ENCODE measurements at regions not wholly inside any gene's neighbourhood (a gene's known extent, or its start where the extent isn't known, plus 50 kb on each side); places are given as distances from the start of the nearest gene placed in this dataset.

- Mint-ChIP-seq H3K4me1 (no peaks in the 10 kb centered on the region), H3K36me3 (no peaks in the 10 kb centered on the region), H3K27me3 (ENCODE audit: low read depth) (no peaks in the 10 kb centered on the region), H3K9me3 (peaks cover 13% of the 10 kb centered on the region), H3K4me3 (no peak overlapping the region), H3K27ac (no peak overlapping the region)
- no peak for DNase-seq (ENCODE audit: low spot score in 2 of 2, unreplicated experiment in 2 of 2)
- TF ChIP-seq CTCF (IDR thresholded peaks at IDR 0.05; ENCODE audit: unreplicated experiment) = no peak
These were observed 644.1 kb downstream of the UTRN start for GRCh38 chr6:144929262-144929661.

GRCh38 chr6:144931172-144932035 is 646.3 kb downstream of the UTRN start:
- DNase-seq (ENCODE audit: low spot score in 2 of 2, unreplicated experiment in 2 of 2) = no peak
- peak; percentile 59 for TF ChIP-seq CTCF (IDR thresholded peaks at IDR 0.05; ENCODE audit: unreplicated experiment)
- H3K9me3 Mint-ChIP-seq = peaks cover 14% of the 10 kb centered on the region
- H3K27ac Mint-ChIP-seq = no peak overlapping the region
- H3K4me3 Mint-ChIP-seq = no peak overlapping the region
- peaks cover 2% of the 10 kb centered on the region for H3K36me3 Mint-ChIP-seq
- no peaks in the 10 kb centered on the region for H3K27me3 Mint-ChIP-seq (ENCODE audit: low read depth)
- no peaks in the 10 kb centered on the region for H3K4me1 Mint-ChIP-seq

GRCh38 chr6:144932621-144933020 is 647.5 kb downstream of the UTRN start:
- TF ChIP-seq CTCF (IDR thresholded peaks at IDR 0.05; ENCODE audit: unreplicated experiment) = no peak
- H3K27ac Mint-ChIP-seq = no peak overlapping the region
- H3K36me3 Mint-ChIP-seq = peaks cover 2% of the 10 kb centered on the region
- no peak for DNase-seq (ENCODE audit: low spot score in 2 of 2, unreplicated experiment in 2 of 2)
- peaks cover 14% of the 10 kb centered on the region for H3K9me3 Mint-ChIP-seq
- H3K4me3 Mint-ChIP-seq = no peak overlapping the region
- no peaks in the 10 kb centered on the region for H3K4me1 Mint-ChIP-seq
- no peaks in the 10 kb centered on the region for H3K27me3 Mint-ChIP-seq (ENCODE audit: low read depth)

- Mint-ChIP-seq H3K9me3 (peaks cover 14% of the 10 kb centered on the region), H3K27me3 (ENCODE audit: low read depth) (no peaks in the 10 kb centered on the region), H3K36me3 (peaks cover 2% of the 10 kb centered on the region), H3K27ac (no peak overlapping the region), H3K4me1 (no peaks in the 10 kb centered on the region), H3K4me3 (no peak overlapping the region)
- TF ChIP-seq CTCF (IDR thresholded peaks at IDR 0.05; ENCODE audit: unreplicated experiment) = no peak
- no peak for DNase-seq (ENCODE audit: low spot score in 2 of 2, unreplicated experiment in 2 of 2)
These were observed 650.0 kb downstream of the UTRN start for GRCh38 chr6:144935181-144935580.

GRCh38 chr6:144935661-144936060 is 650.5 kb downstream of the UTRN start:
- H3K4me1 Mint-ChIP-seq = no peaks in the 10 kb centered on the region
- H3K27me3 Mint-ChIP-seq (ENCODE audit: low read depth) = no peaks in the 10 kb centered on the region
- H3K9me3 Mint-ChIP-seq = peaks cover 14% of the 10 kb centered on the region
- H3K4me3 Mint-ChIP-seq = no peak overlapping the region
- H3K27ac Mint-ChIP-seq = no peak overlapping the region
- TF ChIP-seq CTCF (IDR thresholded peaks at IDR 0.05; ENCODE audit: unreplicated experiment) = no peak
- peaks cover 2% of the 10 kb centered on the region for H3K36me3 Mint-ChIP-seq
- no peak for DNase-seq (ENCODE audit: low spot score in 2 of 2, unreplicated experiment in 2 of 2)
